22Rv1 (cell line): ENCODE measurements at regions not wholly inside any gene's neighbourhood (a gene's known extent, or its start where the extent isn't known, plus 50 kb on each side); places are given as distances from the start of the nearest gene placed in this dataset.

Experiments
- H3K27ac ChIP-seq: fragments of 450-650 bp; 2 replicates; pipeline ENCODE4 v1.5.1; 2017
- CTCF ChIP-seq: fragments of 450-650 bp; IDR thresholded peaks from 2 replicates; pipeline ENCODE4 v1.5.1; 2017; ENCODE audit warnings: mild to moderate bottlenecking
- ZFX ChIP-seq: fragments of 450-650 bp; IDR thresholded peaks from 2 replicates; pipeline ENCODE4 v1.6.1; 2017; ENCODE audit warnings: antibody characterized with exemption, borderline replicate concordance

GRCh38 chr9:80635065-80635464 lies 1054.3 kb downstream of the TLE1 start:
- H3K27ac ChIP-seq: no peak overlapping the region
- TF ChIP-seq ZFX: no peak
- no peak for TF ChIP-seq CTCF

GRCh38 chr9:80632041-80632440 lies 1057.3 kb downstream of the TLE1 start:
- TF ChIP-seq ZFX (no peak), CTCF (no peak)
- H3K27ac ChIP-seq: no peak overlapping the region

GRCh38 chr9:80622508-80622907 lies 1050.7 kb downstream of the TLE4 start:
- TF ChIP-seq ZFX (no peak), CTCF (no peak)
- no peak overlapping the region for H3K27ac ChIP-seq

- TF ChIP-seq ZFX (no peak), CTCF (no peak)
- no peak overlapping the region for H3K27ac ChIP-seq
Measured at GRCh38 chr9:80619356-80619755, 1047.6 kb downstream of the TLE4 start.

GRCh38 chr9:80615964-80616363 lies 1044.2 kb downstream of the TLE4 start:
- TF ChIP-seq CTCF (no peak), ZFX (no peak)
- no peak overlapping the region for H3K27ac ChIP-seq

GRCh38 chr9:80605793-80606192 lies 1034.0 kb downstream of the TLE4 start:
- TF ChIP-seq CTCF: no peak
- no peak overlapping the region for H3K27ac ChIP-seq

- peak; percentile 41 for TF ChIP-seq CTCF
- TF ChIP-seq ZFX: no peak
- no peak overlapping the region for H3K27ac ChIP-seq
Measured at GRCh38 chr9:80605129-80605528, 1033.4 kb downstream of the TLE4 start.
